ENCODE measurements at regions not wholly inside any gene's neighbourhood (a gene's known extent, or its start where the extent isn't known, plus 50 kb on each side); places are given as distances from the start of the nearest gene placed in this dataset.
"Not testable (repeated sequence)": the region's sequence is repeated elsewhere in the genome, so short reads cannot be mapped to it uniquely, and the experiment has no call there.

DNA sequence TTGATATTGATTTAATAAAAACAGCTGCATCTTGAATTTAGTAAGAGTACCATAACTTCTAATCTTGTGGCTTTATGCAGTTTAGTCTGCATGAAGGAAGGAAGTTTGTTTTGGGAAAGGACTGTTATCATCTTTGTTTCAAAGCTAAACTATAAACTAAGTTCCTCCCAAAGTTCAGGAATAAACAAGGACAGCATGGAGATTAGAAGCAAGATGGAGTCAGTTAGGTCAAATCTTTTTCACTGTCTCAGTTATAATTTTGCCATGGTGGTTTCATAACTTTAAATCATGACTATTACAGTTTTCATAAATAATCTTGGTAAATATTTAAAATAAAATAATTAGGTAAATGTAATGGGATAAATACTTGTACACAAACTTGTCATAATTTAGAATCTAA lies 189.9 kb upstream of the ETV3 start:
- TF ChIP-seq EZH2 (IDR thresholded peaks at IDR 0.05; ENCODE audit: borderline replicate concordance, low read length); CTCF (conservative IDR thresholded peaks at IDR 0.05 in 1 of 2, IDR thresholded peaks at IDR 0.05 in 1 of 2; ENCODE audit: extremely low read depth in 1 of 2, insufficient read depth in 1 of 2, low read depth in 1 of 2, low read length in 2 of 2): not testable (repeated sequence)
